ENCODE measurements at regions not wholly inside any gene's neighbourhood (a gene's known extent, or its start where the extent isn't known, plus 50 kb on each side); places are given as distances from the start of the nearest gene placed in this dataset.

DNA sequence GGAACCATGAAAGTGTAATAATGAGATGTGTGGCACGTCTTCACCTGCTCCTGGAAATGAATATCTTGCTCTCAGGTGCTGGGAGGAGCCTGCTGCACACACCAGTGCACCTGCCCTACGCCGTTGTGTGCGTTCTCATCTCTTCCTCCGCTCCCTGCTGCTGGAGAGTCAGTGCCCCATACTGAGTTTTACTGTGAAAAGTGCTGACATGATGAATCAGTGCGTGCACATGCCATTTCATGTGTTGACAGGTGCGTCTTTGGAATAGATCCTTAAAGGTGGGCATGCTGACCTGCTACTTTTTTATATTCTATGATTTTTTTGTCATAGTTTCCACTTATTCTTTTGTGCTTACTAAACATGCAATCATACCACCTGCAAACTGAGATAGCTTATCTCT, 1015.8 kb downstream of the BRD1 start:
- no peaks in the 10 kb centered on the region for H3K79me2 ChIP-seq (ENCODE audit: insufficient read depth)
- no peaks in the 10 kb centered on the region for H3F3A ChIP-seq (ENCODE audit: insufficient read depth)
- no peak overlapping the region for H3K27ac ChIP-seq
- in situ Hi-C loops (cut with MboI), result no loop called here
- no peak overlapping the region for H3K4me2 ChIP-seq (ENCODE audit: unreplicated experiment)
- DNase-seq, result no peak
- TF ChIP-seq EZH2 (IDR thresholded peaks at IDR 0.05; ENCODE audit: insufficient read depth, poor library complexity, severe bottlenecking), result no peak
- H3K4me3 ChIP-seq, result no peak overlapping the region
- no peaks in the 10 kb centered on the region for H4K20me1 ChIP-seq (ENCODE audit: insufficient read depth)
- H3K9ac ChIP-seq, result no peak overlapping the region
- H3K36me3 ChIP-seq (ENCODE audit: low read depth), result no peaks in the 10 kb centered on the region
- no peak overlapping the region for H2AFZ ChIP-seq
- H3K9me3 ChIP-seq (ENCODE audit: low read depth), result no peaks in the 10 kb centered on the region
- no peaks in the 10 kb centered on the region for H3K9me2 ChIP-seq (ENCODE audit: insufficient read depth)
- no peaks in the 10 kb centered on the region for H3K27me3 ChIP-seq (replicated peaks; ENCODE audit: insufficient read depth)
- no peaks in the 10 kb centered on the region for H3K4me1 ChIP-seq (ENCODE audit: insufficient read depth)
- WGBS, 2 experiments (ENCODE audit: low coverage in 1 of 2, low lambda C conversion rate in 2 of 2, missing lambda C conversion rate in 2 of 2), result 45 to 47% methylated on average over 7 of the region's 7 CpGs

DNA sequence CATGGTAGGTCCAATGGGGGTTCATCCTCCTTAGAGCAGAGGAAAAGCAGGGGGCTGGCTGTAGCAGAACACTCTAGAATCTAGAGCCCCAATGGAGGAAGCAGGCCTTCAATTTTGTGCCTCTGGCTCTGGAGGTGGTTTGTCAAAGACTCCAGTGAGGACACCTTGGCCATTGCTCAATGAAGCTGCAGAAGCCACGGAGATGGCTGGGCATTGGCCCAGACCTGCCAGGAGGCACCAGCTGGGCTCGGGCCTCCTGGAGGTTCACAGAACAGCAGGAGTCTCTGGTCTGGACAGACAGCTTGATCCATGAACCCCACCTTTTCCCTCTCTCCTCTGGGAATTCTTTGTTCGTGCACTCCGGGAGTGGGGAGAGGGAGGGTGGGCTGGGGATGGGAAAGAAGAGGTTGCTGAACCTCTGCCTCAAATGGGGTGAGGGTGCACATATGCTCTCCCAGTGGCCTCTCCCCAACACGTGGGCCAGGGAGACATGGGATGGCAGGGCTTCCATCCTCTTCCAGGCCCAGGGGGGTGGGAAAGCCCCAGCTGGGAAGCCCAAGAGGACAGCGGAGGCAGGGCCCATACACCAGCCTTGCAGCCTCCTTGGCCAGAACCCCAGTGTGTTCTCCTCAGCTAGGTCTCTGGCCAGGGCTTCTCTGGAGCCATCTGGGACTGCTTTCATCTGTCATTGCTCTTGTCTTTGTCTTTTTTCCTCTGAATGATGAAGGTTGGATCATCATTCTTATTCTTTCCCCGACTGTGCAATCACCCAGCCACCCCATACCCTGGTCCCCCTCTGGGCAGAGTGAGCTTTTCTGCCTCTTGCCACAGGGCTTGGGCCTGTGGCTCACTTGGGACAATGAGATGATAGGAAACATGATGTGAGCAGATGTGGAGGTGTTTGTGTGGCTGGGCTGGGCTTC, 1019.4 kb downstream of the BRD1 start:
- in situ Hi-C loops (cut with MboI), result no loop called here
- no peak for DNase-seq
- no peaks in the 10 kb centered on the region for H3F3A ChIP-seq (ENCODE audit: insufficient read depth)
- H2AFZ ChIP-seq, result no peak overlapping the region
- no peaks in the 10 kb centered on the region for H3K27me3 ChIP-seq (replicated peaks; ENCODE audit: insufficient read depth)
- no peaks in the 10 kb centered on the region for H3K9me2 ChIP-seq (ENCODE audit: insufficient read depth)
- no peak overlapping the region for H3K4me2 ChIP-seq (ENCODE audit: unreplicated experiment)
- H3K79me2 ChIP-seq (ENCODE audit: insufficient read depth), result no peaks in the 10 kb centered on the region
- 18 to 23% methylated on average over 7 of the region's 7 CpGs for WGBS, 2 experiments (ENCODE audit: low coverage in 1 of 2, low lambda C conversion rate in 2 of 2, missing lambda C conversion rate in 2 of 2)
- H3K27ac ChIP-seq, result no peak overlapping the region
- no peaks in the 10 kb centered on the region for H3K36me3 ChIP-seq (ENCODE audit: low read depth)
- H3K4me3 ChIP-seq, result no peak overlapping the region
- TF ChIP-seq EZH2 (IDR thresholded peaks at IDR 0.05; ENCODE audit: insufficient read depth, poor library complexity, severe bottlenecking) (no peak), EZH2phosphoT487 (IDR thresholded peaks at IDR 0.05; ENCODE audit: insufficient read depth, low read depth) (no peak)
- H3K9ac ChIP-seq, result no peak overlapping the region
- H3K4me1 ChIP-seq (ENCODE audit: insufficient read depth), result no peaks in the 10 kb centered on the region
- H3K9me3 ChIP-seq (ENCODE audit: low read depth), result no peaks in the 10 kb centered on the region
- H4K20me1 ChIP-seq (ENCODE audit: insufficient read depth), result no peaks in the 10 kb centered on the region

DNA sequence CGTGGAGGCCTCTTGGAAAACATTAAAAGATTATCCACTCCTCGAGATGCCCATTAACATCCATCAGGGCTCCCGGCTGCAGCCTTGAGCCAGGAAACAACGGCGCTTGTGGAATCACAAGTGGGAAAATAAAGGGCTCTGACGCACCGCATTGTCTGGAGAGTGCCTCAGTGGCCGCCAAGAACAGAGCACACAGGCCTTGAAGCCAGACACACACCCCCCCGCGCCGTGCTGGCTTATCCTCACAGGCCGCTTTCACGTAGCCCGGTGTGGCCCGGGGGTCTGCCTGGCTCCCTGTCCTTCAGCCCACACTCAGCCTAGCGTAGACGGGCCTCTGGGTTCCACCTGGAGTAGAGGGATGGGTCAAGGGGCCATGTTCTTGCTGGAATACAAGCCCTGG, 1020.5 kb downstream of the BRD1 start:
- no peaks in the 10 kb centered on the region for H3K79me2 ChIP-seq (ENCODE audit: insufficient read depth)
- 65 to 67% methylated on average over 17 of the region's 17 CpGs for WGBS, 2 experiments (ENCODE audit: low coverage in 1 of 2, low lambda C conversion rate in 2 of 2, missing lambda C conversion rate in 2 of 2)
- in situ Hi-C loops (cut with MboI), result no loop called here

DNA sequence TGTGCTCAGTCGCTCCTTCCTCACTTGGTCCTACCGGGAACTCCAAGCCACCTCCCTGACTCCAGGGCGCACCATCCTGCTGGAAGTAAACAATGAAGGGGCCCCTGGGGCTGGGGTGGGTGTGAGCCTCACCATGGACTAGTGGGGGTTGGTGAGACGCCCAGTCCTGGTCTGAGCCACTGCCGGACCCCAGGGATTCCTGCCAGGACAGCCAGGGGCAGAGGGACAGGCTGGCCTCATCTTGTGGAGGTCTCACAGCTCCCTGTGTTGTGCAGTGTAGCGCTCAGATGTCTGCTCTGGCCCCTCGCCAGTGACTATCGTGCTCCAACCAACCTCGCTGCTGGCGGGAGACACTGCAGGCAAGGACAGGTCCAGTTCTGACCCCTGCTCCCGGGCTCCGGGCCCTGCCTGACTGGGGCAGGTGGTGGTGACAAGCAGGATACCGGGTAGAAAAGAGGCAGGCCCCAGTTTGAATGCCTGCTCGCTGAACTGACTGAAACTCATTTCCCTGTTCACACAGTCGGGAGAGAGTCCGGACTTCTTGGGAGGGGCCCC, 1021.4 kb downstream of the BRD1 start:
- no peak for DNase-seq
- no peaks in the 10 kb centered on the region for H3K9me2 ChIP-seq (ENCODE audit: insufficient read depth)
- WGBS, 2 experiments (ENCODE audit: low coverage in 1 of 2, low lambda C conversion rate in 2 of 2, missing lambda C conversion rate in 2 of 2), result 55 to 62% methylated on average over 14 to 16 of the region's 16 CpGs
- no peaks in the 10 kb centered on the region for H3K4me1 ChIP-seq (ENCODE audit: insufficient read depth)
- no peaks in the 10 kb centered on the region for H4K20me1 ChIP-seq (ENCODE audit: insufficient read depth)
- in situ Hi-C loops (cut with MboI), result no loop called here
- H3K36me3 ChIP-seq (ENCODE audit: low read depth), result no peaks in the 10 kb centered on the region
- H3K4me3 ChIP-seq, result no peak overlapping the region
- H3K4me2 ChIP-seq (ENCODE audit: unreplicated experiment), result no peak overlapping the region
- no peak for TF ChIP-seq EZH2phosphoT487 (IDR thresholded peaks at IDR 0.05; ENCODE audit: insufficient read depth, low read depth)
- no peak for TF ChIP-seq EZH2 (IDR thresholded peaks at IDR 0.05; ENCODE audit: insufficient read depth, poor library complexity, severe bottlenecking)
- H3K27me3 ChIP-seq (replicated peaks; ENCODE audit: insufficient read depth), result no peaks in the 10 kb centered on the region
- H3K27ac ChIP-seq, result no peak overlapping the region
- H3K9me3 ChIP-seq (ENCODE audit: low read depth), result no peaks in the 10 kb centered on the region
- H3K9ac ChIP-seq, result no peak overlapping the region
- H2AFZ ChIP-seq, result no peak overlapping the region
- H3K79me2 ChIP-seq (ENCODE audit: insufficient read depth), result no peaks in the 10 kb centered on the region
- H3F3A ChIP-seq (ENCODE audit: insufficient read depth), result no peaks in the 10 kb centered on the region

More for the DNA sequence above, 1020.5 kb downstream of the BRD1 start:
- Histone ChIP-seq H3K4me3 (no peak overlapping the region), H3K9me3 (ENCODE audit: low read depth) (no peaks in the 10 kb centered on the region), H2AFZ (no peak overlapping the region), H3K4me2 (ENCODE audit: unreplicated experiment) (no peak overlapping the region), H3K27me3 (replicated peaks; ENCODE audit: insufficient read depth) (no peaks in the 10 kb centered on the region), H3F3A (ENCODE audit: insufficient read depth) (no peaks in the 10 kb centered on the region), H3K4me1 (ENCODE audit: insufficient read depth) (no peaks in the 10 kb centered on the region), H3K9ac (no peak overlapping the region), H4K20me1 (ENCODE audit: insufficient read depth) (no peaks in the 10 kb centered on the region), H3K36me3 (ENCODE audit: low read depth) (no peaks in the 10 kb centered on the region), H3K27ac (no peak overlapping the region), H3K9me2 (ENCODE audit: insufficient read depth) (no peaks in the 10 kb centered on the region)
- DNase-seq, result no peak
- TF ChIP-seq EZH2phosphoT487 (IDR thresholded peaks at IDR 0.05; ENCODE audit: insufficient read depth, low read depth) (no peak), EZH2 (IDR thresholded peaks at IDR 0.05; ENCODE audit: insufficient read depth, poor library complexity, severe bottlenecking) (no peak)
